GM12892 (cell line): ENCODE measurements at regions not wholly inside any gene's neighbourhood (a gene's known extent, or its start where the extent isn't known, plus 50 kb on each side); places are given as distances from the start of the nearest gene placed in this dataset.

Experiments
- POLR2A ChIP-seq: IDR thresholded peaks from 2 replicates; pipeline ENCODE4 v1.6.1; 2011; ENCODE audit warnings: low read depth, low read length, control low read depth
- POLR2AphosphoS5 ChIP-seq: IDR thresholded peaks from 2 replicates; pipeline ENCODE4 v1.6.1; 2011; ENCODE audit warnings: low read depth, low read length, control low read depth

DNA sequence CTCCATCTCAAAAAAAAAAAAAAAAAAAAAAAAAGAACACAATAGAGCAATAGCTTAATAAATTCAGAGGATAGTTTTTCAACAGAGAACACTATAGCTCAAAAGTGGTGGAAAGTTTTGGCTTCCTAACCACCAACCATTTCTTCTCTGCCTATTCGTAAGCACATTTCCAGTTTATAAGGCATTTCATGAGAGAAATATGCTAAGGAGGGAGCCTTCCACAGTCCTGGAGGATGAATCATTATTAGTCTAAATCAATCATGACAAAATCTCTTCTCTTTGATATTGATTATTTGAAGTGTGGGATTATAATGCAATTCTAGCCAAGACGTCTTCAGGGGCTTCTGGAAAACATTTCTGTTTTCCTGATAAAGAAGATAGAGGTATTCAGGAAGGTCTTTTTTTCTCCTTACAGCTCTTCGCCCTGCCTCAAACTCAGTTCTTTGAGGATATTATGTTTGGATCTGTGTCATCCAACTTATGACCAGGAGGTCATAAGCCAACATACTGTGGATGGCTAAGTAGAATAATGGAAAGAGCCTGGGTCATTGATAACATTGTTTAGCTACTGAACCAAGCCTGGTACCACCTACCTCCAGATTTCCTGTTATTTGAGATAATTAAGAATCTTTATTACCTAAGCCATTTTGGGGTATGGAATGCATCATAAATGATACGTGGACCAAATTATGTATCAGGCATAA lies 207.3 kb downstream of the TRIB2 start:
- TF ChIP-seq POLR2A (no peak), POLR2AphosphoS5 (no peak)
